DMS53 treated with DMSO at 0.1 percent for 48 hours (cell line): ENCODE measurements at regions not wholly inside any gene's neighbourhood (a gene's known extent, or its start where the extent isn't known, plus 50 kb on each side); places are given as distances from the start of the nearest gene placed in this dataset.
"Not testable (repeated sequence)": the region's sequence is repeated elsewhere in the genome, so short reads cannot be mapped to it uniquely, and the experiment has no call there.

ENCODE experiments used
- DNase-seq: peaks from one replicate; lab custom pipeline; 2025; ENCODE audit not compliant: unreplicated experiment; lab: John Stamatoyannopoulos, UW

- DNase-seq, result no peak
Measured at GRCh38 chr16:86949630-86950029, 367.6 kb downstream of the C16orf95 start.

DNA sequence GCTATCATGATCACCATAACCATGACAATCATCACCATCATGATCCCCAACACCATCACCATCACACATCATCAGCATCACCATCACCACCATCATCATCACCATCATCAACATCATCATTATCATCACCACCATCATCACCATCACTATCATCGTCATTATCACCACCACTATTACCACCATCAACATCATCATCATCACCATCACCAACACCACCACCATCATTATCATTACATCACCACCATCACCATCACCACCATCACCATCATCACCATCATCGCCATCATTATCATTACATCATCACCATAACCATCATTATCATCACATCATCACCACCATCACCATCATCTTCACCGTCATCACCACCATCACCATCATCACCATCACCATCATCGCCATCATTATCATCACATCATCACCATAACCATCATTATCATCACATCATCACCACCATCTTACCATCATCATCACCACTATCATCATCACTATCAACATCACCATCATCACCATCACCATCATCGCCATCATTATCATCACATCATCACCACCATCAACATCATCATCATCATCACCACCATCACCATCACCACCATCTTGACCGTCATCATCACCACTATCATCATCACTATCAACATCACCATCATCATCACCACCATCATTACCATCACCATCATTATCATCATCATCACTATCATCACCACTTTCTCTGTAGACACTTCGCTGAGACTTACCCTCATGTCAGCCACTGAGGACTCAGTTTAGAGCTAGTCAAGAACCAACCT, 366.0 kb downstream of the C16orf95 start:
- no peak for DNase-seq

DNA sequence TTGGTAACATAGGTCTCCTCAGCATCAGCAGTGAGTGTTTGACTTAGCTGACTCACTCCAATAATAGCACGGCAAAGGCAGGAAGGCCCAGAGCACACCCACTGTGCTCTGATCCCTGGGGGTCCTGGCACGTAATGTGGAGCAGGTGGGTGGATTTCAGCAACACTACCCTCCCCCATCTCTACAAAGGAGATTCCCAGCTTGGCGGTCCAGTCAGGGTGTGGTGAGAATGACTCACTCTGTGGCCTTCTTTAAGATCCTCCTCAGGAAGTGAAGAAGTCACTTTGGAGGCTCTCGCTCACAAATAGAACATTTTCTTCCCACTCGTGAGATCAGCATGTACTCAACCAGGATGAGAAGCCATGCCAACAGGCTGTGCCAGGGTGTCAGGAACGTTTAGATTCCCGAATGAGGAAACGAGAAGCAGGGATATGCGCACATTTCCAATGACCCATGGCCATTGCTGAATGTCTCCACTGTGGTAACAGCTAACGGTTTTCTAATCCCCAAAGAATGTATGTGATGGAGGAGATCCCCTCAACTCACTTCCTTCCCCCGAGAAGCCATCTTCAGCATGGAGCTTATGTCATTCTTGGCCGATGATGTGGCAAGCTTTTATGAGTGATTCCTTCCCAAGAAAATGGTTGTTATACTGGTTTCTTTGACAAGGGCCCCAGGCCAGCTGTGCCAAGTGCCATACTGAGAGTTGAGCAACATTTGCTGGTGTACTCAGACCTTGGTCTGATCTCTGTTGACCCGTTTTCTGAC, 365.2 kb downstream of the C16orf95 start:
- no peak for DNase-seq

DNA sequence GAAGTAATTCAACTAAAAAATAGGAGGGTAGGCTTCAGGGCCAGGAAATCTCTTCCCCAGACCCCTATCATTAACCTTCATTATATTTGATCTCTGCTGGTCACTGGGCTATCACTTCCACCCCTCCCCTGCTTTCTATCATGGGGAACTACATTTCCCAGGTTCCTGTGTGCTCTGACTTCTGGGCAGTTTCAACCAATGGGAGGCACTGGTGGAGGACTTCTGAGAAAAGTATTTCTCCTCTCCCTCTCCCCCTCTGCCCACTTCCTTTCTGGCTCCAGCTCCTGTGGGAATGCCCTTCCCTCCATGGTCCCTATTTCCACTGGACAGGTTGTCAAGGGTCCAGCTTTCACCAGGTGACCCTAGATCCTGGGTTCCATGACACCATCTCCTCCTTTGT, 364.4 kb downstream of the C16orf95 start:
- no peak for DNase-seq

DNA sequence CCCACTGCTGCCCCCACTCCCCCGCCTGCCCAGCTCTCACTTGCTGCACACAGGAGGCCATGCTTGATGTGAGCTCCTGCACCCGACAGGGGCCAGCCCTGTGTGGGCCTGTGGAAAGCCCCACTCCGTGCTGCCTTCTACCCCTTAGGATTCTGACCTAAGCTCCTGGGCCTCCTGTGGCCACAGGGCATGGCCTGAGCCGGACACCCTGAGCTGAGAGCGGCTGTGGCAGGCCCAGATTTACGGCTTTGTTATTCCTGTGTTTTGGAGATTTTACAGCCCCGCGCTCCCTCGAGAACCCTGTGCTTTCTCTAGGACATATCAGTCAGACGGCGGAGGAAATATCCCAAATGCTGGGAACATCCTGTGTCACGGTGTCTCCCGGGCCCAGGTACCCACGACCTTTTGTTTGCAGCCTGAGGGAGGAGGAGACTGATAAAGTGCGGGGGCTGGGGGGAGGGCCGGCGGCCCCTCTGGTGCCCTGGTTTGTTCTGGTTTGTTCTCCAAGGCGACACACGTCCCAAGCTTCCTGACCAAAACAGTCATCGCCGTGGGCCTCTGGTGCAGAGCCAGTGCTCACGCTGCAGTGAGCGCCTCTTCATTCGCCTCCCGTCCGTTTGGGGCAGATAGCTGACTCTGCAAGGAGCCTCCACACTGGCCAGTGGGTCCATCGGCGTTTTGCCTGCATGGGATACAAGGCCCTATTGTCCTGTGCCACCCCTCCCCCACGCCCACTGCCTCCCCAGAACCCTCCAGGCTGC, 363.4 kb downstream of the C16orf95 start:
- no peak for DNase-seq

GRCh38 chr16:86955136-86955855, 361.9 kb downstream of the C16orf95 start:
- no peak for DNase-seq

DNA sequence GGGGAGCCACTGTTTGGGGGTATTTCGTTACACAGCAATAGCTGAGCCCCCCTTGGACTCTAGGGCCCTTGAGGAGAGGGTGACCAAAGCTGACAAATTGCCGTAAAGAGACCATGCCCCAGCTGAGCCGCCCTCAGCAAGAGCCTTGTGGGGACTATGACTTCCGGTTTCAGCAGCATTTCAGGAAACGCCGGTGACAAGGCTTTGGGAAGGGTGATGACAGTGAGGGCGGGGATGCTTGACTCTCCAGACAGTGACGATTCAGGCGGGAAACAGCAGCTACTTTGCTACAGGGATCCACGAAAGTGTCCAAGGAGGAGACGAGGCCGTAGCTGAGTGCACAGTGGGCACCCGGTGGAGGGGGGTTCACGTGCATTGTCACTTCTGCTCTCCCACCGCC, 360.8 kb downstream of the C16orf95 start:
- DNase-seq, result no peak

GRCh38 chr16:86957662-86958198, 359.5 kb downstream of the C16orf95 start:
- DNase-seq, result not testable (repeated sequence)

- no peak for DNase-seq
Measured at GRCh38 chr16:86958423-86958822, 358.8 kb downstream of the C16orf95 start.

DNA sequence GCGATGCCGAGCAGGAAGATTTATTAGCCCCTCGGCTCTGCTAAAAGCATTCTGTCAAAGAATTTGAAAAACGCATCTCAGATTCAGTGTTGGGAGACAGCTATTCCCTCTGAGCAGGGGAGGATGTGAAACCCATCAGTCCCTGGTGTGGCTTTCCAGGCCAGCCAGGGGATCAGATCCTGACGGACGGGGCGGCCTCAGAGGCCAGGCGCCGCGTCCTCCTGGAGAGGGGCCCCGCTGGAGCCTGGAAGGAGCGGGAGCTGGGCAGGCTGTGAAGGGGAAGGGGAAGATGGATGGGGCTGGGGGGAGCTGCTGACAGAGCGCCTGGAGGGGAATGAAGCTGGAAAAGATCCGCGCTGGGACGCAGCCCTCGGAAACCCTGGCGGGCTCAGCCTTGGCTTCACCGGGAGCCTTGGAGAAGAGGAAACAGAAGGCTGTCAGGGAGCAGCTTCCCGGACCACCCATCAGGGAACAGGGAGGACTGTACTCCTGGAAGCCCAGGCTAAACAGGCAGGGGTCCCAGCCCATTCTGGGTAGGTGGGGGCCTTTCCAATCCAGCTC, 358.0 kb downstream of the C16orf95 start:
- no peak for DNase-seq

GRCh38 chr16:86959729-86960128, 357.5 kb downstream of the C16orf95 start:
- no peak for DNase-seq

- DNase-seq, result no peak
Measured at GRCh38 chr16:86960266-86960665, 356.9 kb downstream of the C16orf95 start.

- no peak for DNase-seq
Measured at GRCh38 chr16:86961171-86961601, 356.0 kb downstream of the C16orf95 start.

- no peak for DNase-seq
Measured at GRCh38 chr16:86962259-86962658, 354.9 kb downstream of the C16orf95 start.

DNA sequence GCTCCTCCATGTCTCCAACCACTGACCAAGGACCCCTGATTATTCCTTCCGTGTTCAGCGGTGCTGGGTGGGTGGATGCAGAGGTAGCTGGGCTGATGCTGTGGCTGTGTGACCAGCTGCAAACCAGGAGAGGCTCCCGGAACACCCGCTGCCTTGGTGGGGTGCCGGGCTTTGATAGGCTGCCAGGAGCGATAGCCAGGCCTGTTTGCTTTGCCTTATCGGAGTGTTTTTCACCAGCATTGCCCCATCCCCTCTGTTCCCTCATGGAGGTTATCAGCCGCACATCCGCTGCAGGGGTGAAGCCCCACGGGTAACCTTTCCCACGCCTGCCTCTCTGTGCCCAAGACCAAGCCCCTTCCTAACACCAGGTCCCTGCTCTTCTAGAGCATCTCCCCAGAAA, 354.3 kb downstream of the C16orf95 start:
- DNase-seq, result no peak

DNA sequence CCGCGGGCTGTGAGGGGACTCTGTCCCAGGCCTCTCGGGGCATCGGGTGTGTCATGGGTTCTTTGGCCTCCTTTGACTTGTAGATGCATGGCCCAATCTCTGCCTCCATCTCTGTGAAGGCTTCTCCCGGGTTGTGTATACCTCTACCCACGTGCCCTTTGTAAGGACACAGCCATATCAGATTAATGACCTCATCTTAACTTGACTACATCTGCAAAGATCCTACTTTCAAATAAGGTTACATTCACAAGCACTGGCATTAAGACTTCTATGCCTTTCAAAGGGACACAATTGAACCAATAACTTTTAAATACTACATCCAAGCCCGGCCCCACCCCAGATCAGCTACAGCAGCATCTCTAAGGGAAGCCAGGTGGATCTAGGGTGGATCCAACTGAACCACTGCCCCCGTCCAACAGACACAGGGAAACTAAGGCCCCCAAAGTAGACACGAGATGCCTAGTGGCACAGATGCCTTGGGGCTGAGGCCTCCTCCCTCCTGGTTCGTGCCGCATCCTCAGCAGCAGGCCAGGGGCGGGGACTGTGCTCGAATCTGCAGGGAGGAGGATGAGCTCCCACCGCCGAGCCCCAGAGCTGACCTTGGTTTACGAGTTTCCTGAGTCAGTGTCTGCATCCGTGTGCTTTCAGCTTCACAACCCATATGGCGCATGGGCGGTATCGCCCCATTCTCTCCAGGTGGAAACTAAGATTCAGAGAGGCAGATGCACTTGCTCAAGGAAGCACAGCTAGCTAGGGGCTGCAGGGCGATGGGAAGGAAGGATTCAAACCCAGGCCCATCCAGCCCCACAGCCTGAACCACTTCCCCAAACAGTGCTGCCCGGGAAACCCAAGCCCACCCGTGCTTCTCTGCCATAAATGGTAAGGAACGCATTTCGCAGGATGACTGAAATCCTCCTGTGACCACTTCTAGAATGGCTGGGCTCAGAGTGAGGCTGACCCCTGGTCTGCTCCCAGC, 353.3 kb downstream of the C16orf95 start:
- DNase-seq, result no peak

DNA sequence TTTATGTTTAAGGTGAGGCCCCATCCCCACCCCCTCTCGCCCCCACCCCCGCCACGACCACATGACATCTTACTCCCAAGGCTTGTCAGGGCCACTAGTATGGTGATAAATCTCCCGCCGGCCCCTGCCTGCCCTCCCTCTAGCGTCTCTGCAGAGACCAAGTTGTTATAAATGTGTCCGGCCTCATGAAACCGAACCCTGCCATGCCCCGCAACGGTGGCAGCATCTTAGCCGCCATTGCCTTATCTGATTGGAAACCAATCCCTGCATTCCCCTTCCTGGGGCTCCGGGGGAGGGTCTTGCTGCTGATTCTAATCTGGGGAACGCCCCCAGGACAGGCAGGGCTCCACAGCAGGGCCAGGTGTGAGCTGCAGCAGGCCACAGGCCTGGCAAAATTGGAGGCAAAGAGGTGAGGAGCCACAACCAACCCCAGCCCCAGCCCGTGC, 352.4 kb downstream of the C16orf95 start:
- DNase-seq, result no peak

DNA sequence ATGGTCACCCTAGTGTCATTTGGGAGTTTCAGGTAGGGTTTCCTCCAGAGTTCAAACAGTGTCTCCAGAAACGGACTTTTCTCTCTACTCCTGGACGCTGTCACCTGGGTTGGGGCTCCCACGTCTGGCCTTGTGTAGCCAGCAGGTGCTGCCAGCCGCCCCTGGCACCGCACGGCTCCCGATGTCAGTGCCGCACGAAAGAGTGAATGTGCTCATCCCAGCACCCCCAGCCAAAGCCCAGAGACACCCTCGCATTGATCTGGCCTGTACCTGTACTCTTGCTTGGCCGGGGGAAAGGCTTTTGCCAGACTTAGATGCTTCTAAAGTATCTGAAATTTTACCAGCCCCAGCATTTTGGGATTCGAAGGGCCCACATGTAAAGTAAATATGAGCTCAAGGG, 351.9 kb downstream of the C16orf95 start:
- no peak for DNase-seq
